DOHH2 (cell line): ENCODE measurements at regions not wholly inside any gene's neighbourhood (a gene's known extent, or its start where the extent isn't known, plus 50 kb on each side); places are given as distances from the start of the nearest gene placed in this dataset.
"Not testable (repeated sequence)": the region's sequence is repeated elsewhere in the genome, so short reads cannot be mapped to it uniquely, and the experiment has no call there.

Source experiments
- EZH2phosphoT487 ChIP-seq: fragments of 200-600 bp; sonication (generic); IDR thresholded peaks from 2 replicates; pipeline ENCODE4 v1.6.1; 2017; ENCODE audit warnings: borderline replicate concordance, mild to moderate bottlenecking, antibody characterized with exemption, low read length, moderate library complexity, mixed read lengths
- TF ChIP-seq, protein P1 (sequence below): fragments of 200-600 bp; sonication (generic); IDR thresholded peaks from one replicate; pipeline ENCODE4 v1.5.1; 2014; ENCODE audit warnings: antibody characterized with exemption, mild to moderate bottlenecking, low read depth, low read length; ENCODE audit not compliant: poor library complexity, severe bottlenecking

DNA sequence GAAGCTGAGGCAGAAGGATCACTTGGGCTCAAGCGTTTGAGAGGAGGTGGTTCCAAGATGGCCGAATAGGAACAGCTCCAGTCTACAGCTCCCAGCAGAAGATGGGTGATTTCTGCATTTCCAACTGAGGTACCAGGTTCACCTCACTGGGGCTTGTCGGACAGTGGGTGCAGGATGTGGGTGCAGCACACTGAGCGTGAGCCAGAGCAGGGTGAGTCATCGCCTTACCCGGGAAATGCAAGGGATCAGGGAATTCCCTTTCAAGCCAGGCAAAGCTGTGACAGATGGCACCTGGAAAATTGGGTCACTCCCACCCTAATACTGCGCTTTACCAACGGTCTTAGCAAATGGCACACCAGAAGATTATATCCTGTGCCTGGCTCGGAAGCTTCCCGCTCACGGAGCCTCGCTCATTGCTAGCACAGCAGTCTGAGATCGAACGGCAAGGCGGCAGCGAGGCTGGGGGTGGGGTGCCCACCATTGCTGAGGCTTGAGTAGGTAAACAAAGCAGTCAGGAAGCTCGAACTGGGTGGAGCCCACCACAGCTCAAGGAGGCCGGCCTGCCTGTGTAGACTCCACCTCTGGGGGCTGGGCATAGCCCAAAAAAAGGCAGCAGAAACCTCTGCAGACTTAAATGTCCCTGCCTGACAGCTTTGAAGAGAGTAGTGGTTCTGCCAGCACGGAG lies 482.6 kb upstream of the DAB2 start:
- TF ChIP-seq, protein P1, sequence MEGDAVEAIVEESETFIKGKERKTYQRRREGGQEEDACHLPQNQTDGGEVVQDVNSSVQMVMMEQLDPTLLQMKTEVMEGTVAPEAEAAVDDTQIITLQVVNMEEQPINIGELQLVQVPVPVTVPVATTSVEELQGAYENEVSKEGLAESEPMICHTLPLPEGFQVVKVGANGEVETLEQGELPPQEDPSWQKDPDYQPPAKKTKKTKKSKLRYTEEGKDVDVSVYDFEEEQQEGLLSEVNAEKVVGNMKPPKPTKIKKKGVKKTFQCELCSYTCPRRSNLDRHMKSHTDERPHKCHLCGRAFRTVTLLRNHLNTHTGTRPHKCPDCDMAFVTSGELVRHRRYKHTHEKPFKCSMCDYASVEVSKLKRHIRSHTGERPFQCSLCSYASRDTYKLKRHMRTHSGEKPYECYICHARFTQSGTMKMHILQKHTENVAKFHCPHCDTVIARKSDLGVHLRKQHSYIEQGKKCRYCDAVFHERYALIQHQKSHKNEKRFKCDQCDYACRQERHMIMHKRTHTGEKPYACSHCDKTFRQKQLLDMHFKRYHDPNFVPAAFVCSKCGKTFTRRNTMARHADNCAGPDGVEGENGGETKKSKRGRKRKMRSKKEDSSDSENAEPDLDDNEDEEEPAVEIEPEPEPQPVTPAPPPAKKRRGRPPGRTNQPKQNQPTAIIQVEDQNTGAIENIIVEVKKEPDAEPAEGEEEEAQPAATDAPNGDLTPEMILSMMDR = not testable (repeated sequence)
- not testable (repeated sequence) for TF ChIP-seq EZH2phosphoT487
